Iris pigment epithelial cell (primary cell): ENCODE measurements at regions not wholly inside any gene's neighbourhood (a gene's known extent, or its start where the extent isn't known, plus 50 kb on each side); places are given as distances from the start of the nearest gene placed in this dataset.

Experiments used
- DNase-seq: peaks from one replicate; pipeline ENCODE4 v3.0.0-alpha.2; 2011; ENCODE audit warnings: low read depth

DNA sequence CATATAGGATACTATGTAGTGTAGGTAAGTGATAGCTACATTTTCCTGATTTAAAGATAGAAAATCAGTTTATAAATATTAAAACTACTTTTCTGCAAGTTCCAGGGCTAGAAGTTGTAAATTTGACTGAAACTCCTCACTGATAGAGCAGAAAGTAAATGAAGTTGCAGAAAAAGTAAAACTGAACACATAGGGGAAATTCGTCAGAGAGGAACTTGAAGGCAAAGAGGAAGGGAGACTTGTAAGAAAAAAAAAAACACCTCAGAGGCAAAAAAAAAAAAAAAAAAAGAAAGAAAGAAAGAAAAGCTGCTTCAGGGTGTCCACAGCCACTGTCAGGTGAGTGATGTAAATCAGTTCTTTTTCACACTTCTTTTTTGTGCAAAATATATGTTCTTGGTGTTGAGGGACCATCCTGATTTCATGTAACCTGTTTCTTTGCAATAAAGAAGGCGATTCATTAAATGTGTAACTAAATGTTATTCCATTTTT lies 336.2 kb upstream of the ZNF462 start:
- no peak for DNase-seq

DNA sequence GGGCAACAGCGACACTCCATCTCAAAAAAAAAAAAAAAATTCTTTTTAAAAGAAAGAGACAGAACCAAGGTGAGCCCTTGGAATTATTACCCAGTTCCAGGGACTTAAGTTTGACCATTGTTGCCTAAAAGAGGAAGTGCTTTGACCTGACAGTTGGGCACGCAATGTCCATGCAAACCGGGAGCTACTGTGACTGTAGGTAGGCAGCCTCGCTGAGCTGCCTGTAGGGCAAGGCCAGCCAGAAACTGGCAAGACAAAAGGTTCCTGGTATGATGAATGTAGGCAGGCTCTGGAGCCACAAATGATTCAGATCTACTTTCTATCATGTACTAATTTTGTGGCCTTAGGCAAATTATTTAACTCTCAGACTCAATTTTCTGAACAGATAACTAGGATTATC lies 334.8 kb upstream of the ZNF462 start:
- DNase-seq = no peak

DNA sequence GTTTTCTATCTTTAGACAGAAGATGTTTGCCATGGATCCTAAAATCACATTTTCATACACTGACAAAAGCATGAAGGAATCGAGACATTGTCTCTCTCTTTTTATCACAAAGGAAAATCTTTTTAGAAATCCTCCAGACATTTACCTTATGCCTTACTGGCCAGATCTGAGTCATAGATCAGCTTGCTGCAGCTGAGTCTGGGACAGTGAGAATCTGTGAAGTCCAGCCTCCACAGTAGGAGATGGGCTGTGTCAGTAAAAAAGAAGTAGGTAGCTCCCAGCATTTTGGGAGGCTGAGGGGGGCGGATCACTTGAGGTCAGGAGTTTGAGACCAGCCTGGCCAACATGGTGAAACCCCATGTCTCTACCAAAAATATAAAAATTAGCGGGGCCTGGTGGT lies 333.4 kb upstream of the ZNF462 start:
- no peak for DNase-seq

DNA sequence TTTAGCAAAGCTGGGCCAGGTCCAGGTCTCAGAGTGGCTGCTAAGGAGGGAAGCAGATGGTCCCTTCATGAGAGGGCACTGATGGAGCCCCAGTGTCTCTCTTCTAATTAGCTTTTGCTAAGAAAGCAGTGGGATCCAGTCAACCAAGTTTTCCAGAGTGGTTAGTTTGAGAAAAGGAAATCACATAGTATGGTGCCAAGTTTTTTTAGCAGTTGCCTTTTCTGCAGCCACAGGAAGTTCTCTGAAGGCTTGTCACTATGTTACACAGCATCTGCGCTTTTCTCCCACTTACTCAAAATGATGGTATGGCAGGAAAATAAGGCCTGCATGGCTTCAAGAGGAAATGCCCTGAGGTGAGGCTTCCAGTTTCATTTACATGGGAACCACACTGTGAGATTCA lies 331.5 kb upstream of the ZNF462 start:
- no peak for DNase-seq

DNA sequence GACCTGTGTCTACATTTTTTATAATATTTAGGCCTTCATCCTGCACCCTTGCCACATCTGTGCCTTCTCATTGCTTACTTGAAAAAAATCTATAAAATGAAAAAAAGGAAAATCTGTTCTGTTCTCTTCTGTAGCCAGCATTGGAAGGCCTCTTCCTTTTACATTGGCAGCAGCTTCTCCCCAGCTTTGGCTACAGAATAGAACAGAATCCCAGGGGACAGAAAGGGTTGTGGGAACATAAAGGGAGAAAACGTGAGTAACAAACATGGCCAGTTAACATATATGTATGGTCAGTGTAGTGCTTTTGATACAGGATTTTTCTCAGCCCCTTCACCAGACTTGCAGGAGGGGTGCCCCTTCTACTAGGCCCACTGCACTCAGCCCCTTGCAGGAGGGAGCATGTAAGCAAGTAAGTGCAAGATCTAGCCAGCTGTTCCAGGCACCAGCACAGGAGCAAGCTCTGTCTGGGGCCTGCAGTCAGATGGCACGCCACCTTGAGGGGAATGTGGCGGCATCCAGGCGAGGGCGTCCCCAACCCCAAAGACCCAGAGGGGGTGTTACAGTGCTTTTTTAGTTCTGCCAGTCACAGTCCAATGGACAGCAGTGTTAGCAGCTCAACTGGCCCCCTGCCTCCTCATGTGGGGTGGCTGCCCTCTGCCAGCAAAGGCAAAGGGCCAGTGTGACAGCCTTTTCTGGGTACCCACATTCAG lies 330.5 kb upstream of the ZNF462 start:
- no peak for DNase-seq

DNA sequence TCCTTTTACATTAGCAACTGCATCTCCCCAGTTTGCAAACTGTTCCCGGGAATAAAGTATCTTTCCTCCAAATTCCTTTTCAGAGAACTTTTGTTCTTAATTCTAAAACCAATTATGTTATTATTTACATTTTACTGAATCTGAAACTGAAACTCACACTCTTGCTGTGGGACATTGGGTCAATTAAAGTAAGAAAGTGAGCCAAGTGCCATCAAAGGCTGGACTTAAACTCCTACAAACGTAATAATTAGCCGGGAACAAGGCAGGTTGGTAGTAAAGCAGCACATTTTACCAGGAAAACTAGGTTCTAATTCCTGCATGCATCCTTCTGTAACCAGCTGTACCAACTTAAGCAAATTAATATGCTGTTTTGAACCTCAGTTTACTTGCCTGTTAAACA lies 328.2 kb upstream of the ZNF462 start:
- DNase-seq = no peak

DNA sequence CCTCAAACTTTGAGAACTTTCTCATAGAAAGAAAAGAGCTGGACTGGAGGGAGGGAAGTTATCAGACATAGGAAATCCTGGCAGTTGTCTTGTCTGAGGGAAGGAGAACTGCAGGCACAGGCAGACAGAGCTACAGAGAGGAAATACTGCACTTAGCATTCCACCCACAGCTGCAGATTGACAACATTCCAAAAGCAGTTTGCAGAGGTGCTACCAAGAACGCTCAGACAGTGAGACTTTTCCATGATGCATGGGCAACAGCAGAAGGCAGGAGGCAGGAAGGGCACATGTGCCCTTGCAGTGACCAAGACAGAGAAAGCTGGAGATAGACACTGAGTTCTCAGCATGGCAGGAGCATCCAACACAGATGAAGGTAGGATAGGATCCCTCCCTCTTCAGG lies 327.5 kb upstream of the ZNF462 start:
- no peak for DNase-seq

DNA sequence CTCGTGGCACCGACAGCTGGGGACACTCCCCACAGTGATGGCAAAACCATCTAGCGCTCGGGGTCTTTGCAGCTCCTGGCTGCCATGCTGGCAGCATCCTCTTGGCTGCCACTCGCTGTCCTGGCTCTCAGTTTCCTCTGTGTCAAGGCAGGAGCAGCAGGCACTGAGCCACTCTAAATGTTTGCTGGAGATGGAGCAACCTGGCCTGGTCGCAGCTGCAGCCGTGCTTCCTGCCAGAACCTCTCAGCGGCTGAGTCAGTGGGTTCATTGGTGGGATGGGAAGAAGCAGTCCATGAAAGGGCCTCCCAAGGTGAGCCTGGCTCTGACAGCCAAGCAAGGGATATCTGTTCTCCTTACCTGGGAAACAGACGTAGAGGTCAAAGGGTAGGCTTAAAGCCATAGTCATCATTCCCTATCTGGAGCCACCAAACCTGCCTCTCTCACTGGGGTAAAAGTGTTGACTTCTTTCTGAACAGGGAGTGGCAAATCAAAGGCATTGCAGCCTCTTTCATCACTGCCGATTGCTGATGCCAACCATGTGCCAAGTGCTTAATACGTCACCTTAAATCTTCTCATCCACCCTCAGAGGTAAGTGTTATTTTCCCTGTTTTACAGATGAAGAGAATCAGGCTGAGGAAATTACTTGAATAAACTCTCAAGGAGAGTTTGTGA lies 304.8 kb upstream of the ZNF462 start:
- DNase-seq = no peak

DNA sequence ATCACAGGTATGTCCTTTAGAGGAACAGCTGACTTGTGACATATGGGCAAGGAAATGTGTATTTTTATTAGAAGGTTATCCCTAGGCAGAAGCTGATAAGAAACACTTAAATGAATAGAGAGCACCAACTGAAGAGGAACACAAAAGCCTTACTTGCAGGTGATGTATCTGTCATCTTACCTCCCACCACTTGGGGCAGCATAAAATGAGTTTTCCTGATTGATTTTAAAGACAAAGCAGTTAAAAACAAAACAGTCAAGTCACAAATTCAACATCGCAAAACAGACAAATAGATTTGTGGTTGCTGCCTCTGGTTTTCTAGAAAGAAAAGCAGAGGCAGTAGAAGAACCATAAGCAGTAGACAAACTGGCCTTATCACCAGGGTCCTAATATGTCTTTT lies 302.4 kb upstream of the ZNF462 start:
- DNase-seq = no peak

DNA sequence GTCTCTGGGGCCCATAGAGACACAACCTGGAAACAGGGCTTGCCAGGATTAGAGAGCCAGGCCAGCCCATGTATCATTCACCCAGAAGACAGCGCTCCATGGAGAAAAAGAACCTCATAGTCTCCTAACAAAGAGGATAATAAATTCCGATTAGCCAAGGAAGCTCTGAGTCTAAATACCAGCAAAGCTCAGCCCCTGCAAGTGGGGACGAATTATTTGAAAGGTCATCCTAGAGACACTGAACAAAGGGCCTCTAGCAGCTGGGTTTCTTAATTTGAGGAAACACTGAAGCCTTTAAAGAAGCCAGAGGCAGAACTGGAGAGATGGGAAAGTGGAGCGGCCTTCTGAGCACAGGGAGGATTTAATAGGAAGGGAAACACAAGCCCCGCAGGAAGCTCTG lies 287.1 kb upstream of the ZNF462 start:
- DNase-seq = no peak

DNA sequence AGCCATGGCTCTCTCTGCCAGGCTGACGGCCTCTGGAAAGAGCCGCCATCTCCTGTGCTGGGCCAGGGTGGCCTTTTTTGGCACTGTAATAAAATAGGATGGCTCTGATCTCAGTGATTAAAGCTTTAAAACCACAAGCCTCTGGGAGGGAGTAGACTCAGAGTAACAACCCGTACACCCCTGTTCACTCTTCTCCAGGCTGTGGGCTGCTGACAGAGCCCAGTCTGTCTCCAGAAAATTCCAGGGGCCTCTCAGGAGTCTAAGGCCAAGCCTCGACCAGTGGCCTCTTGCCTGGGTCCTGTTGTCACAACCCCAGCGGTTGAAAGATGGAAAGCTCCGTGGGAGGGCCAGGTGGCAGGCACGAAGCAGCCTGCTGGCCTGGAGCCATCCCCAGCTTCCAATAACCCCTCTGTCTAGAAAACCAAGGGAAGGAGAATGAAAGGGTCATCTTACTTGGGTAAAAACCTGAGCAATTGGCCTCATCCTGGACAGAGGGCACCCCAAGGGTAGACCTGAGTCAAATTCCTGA lies 286.7 kb upstream of the ZNF462 start:
- DNase-seq = no peak

DNA sequence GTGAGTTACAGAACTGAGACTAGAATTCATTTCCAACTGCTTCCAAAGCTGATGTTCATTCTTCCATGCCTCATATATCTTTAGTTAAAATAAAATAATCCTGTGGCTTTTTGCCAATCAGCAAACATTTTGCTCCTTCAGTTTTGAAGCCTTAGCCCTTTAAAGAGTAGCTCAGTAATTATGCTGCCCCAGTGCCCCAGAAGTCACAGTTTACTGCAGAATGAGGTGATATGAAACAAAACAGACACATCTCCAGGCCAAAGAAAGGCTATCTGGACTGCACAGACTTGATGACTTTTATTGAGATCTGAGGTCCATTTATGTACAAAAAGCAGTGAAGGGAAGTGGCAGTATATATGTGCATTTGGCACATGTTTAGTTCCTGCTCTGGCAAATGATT lies 285.8 kb upstream of the ZNF462 start:
- DNase-seq = no peak

DNA sequence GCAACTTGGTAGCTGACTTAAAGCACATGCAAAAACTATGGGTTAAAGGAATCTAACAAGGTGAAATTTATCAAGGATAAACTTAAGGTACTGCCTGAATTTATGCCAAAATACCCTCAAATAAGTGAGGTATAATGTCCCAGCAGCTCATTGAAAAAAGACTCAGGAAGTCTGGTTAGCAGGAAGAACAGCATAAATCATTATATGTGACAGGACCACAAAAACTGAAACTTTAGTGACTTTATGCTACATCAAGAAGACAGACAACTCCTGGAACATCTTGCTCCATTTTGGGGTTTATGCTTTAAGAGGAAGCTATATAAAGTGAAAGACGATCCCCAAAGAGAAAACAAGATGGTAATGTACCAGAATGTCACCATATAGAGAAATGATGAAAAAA lies 282.4 kb upstream of the ZNF462 start:
- DNase-seq = no peak

DNA sequence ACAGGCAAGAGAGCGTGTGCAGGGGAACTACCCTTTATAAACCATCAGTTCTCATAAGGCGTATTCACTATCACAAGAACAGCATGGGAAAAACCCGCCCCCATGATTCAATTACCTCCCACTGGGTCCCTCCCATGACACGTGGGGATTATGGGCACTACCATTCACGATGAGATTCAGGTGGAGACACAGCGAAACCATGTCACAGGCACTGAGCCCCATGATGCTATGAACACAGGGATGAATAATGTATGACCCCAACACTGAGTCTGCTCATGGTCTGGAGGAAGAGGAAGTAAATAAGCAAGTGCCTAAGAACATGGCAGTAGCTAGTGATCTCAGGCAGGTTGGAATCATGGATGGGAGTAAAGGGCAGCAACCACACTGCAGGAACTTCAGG lies 281.0 kb upstream of the ZNF462 start:
- no peak for DNase-seq

DNA sequence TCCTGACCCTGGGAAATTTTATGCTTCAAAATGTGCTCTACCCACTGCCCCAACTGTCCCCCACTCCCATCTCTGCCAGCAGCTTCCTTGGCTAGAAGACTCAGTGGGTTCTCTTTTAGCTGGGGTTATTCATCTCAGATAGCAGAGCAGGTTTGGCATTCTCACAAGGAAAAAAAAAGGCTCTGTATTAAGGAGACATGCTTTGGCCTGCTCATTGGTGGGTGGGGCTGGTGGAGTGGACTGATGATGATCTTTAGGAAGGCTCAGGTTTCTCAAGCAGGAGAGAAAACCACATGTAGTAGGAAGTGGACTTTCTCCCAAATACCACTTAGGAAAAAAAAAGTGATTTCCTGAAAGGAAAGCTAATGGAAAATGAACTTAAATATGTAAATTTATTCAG lies 279.2 kb upstream of the ZNF462 start:
- DNase-seq = no peak

DNA sequence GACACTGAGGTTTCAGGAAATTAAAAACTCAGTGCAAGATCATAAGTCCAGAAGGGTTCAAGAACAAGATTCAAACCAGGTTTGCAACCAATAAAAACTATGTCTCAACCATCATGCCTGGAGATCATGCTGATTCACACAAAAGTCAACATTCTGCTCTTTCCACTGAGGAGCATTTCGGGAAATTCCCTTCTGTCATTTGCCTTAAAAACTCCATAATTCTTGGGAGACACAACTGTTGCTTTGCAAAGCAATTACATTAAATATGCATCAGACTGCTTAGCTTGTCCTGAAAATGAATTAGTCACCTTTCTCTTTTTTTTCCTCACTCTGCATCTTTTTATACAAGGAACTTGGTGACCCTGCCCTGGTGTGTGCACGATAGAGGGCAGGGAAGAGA lies 275.9 kb upstream of the ZNF462 start:
- DNase-seq = no peak

DNA sequence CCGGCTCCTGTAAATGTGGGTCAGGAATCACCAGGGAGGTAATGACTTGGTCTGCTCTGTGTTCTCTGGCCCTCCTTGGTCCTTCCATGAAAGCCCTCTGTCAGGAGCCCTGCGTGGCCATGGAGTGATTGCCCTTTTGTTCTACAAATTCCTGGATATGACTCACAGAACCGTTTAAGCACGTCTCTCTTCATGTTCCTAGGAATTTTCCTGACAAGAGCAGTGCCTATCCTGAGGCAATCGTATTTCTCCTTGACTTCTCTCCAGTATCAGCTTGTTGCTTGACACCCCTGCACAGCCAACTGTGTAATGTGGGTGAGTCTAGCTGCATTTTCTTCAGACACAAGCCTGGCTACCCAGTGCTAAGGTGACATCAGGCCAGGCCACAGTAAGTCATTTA lies 274.3 kb upstream of the ZNF462 start:
- no peak for DNase-seq

DNA sequence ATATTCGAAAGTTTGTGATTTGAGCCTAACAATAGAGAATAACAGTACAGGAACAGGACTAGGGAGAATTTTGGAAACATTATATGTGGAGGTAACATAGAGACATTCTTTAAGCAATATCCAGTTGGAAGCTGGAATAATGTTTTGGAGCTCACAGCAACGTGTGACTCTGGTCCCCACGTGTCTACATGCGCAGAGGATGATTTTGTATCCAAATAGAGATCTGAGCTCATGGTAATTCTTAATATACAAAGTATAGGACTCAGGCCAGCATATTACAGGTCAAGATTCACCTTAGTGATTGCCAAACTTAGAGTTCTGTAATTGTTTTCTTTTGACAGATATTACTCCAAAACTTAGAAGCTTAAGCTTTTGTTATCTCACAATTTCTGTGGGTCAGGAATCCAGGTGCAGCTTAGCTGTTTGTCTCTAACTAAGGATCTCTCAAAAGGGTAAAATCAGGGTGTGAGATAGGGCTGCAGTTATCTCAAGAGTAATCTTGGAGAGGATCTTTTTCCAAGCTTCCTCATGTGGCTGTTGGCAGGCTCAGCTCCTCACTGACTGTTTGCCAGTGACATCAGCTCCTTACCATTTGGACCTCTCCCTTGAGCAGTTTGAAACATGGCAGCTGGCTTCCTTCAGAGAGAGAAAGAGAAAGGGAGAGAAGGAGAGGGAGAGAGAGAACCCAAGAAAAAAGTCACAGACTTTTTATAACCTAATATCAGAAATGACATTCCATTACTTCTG lies 272.0 kb upstream of the ZNF462 start:
- no peak for DNase-seq

DNA sequence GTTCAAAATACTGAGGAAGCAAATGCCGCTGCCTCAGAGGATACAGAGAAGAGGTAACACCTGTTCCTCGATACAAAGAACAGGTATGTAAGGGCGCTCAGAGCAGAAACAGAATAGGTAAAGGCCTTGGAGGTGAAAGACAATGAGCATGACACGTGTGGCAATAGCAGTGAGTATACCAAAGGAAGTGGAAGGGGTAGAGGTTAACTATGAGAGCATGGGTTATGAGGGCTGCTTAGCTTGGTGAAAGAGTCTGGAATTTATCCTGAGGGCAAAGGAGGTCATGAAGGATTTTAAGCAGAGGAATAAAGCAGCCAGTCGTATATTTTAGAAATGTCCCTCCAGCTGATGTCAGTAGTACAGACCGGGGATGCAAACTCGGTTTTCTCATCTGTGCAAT lies 269.8 kb upstream of the ZNF462 start:
- DNase-seq = no peak

DNA sequence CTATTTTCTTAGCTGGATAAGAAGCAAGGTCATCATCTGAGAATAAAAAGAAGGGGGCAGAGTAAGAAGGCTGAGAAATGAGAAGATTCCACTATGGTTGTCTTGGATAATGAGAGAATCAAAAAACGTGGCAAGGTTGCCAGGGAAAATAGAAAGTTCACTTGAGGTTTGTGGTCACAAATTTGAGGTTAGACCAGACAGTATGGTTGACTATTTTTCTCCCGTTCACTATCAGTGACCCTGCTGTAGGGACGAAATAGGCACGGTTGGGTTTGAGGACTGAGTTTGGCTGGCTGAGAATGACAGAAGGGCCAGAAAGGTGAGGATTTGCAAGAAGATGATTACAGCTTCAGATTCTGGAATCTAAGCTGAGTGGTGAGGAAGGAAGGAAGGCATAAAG lies 266.0 kb upstream of the ZNF462 start:
- no peak for DNase-seq

DNA sequence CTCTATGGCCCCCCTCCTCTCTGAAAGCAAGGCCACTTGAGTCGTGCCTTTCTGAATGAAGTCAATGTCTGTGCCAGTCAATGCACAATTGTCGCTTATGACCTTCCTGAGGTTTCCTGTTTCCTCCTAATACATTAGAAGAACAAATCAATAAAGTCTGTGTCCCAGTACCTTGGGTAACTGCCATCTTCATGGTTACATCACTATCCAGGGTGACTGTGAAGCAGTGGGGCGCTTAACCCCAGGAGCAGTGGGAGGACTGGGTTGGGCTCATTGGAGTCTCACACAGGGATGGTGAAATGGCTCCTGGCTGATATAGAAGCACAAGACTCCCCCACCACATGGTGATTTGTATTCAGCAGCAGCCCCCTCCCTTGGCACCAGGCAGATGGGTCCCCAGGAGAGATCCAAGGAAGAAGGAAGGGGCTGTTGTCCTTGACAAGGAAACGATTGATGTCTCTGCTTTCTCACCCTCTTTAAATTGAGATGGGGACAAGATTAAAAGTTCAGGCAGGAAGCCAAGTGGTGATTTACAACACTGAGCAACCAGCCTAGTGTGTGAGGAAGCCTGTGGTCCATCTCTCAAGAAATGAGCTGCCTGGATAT lies 261.9 kb upstream of the ZNF462 start:
- DNase-seq = no peak

DNA sequence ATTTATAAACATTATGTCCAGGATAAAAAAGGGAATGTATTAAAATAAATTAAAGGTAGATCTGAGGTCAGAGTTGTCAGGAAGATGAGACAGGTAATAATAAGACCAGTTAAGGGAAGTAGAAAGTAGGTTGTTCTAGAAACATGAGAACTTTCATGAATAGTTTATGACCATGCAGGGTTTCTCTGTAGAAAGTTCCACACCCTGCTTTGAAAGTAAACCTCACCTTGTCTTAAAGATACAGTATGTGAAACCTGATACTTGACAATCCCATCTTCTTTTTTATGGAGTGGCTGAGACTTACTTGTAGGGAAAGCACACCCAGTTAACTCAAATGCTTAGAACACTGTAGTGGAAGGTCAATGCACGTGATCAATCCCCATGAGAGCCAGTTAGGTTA lies 260.6 kb upstream of the ZNF462 start:
- no peak for DNase-seq
